Epithelial cell of esophagus (primary cell): ENCODE measurements at regions not wholly inside any gene's neighbourhood (a gene's known extent, or its start where the extent isn't known, plus 50 kb on each side); places are given as distances from the start of the nearest gene placed in this dataset.
A peak's percentile ranks its signal among the peaks of the same experiment; 100 is the strongest.

Source experiments
- DNase-seq: peaks from one replicate; pipeline ENCODE4 v3.0.0; 2010; ENCODE audit warnings: low read depth
- H3K4me3 ChIP-seq: 2 replicates; pipeline ENCODE4 v1.5.1; 2011; ENCODE audit warnings: mild to moderate bottlenecking, low read length, control low read depth
- CTCF ChIP-seq: IDR thresholded peaks from 2 replicates; pipeline ENCODE4 v1.5.1; 2011; ENCODE audit warnings: low read depth, mild to moderate bottlenecking, low read length, control low read depth, inconsistent platforms; ENCODE audit not compliant: insufficient read depth; ENCODE audit errors: missing control alignments

DNA sequence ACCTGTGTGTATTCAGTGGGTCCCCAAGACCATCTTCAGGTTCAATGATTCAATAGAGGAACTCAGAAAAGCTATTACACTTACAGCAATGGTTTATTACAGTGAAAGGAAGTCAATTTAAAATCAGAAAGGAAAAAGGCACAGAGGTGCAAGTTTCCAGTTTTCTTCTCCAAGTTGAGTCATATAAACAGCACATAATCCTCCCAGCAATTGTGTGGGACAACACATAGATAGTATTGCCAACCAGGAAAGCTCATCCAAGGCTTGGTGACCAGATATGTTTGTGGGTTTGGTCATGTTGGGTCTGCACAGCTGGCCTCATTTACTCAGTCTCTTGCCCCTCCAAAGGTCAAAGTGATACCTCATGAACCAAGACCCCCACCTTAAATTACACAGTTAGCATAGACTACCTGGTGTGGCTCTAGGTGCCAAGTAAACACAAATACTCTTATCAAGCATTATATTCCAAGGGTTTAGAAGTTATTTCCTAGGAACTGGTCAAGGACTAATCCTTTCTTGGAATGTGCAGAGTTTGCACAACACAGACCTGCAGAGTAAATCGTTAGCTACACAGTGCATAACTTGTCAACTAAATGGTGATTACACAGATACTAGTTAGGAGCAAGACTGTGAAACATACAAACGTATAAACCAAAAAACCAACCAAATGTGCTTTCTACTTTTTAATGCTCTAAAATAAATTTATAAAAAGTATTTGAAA lies 777.3 kb downstream of the PCDH18 start:
- no peak for TF ChIP-seq CTCF
- no peak for DNase-seq
- no peak overlapping the region for H3K4me3 ChIP-seq

DNA sequence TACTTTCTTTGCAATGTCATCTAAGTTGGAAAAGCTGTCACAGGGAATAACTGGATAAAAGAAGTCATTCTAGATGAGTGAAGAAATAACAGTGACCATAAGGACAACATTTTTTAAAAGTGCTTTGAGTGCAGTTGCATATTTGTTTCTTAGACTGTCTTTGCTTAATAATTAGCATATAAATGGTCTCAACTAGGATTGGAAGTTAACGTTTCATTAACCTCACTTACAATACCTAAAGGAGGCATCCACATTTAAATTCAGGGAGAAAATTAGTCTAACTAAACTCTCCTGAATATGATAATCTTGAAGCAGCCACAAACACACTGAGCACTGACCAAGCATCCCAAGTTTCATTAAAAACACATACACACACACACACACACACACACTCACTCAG lies 780.7 kb downstream of the PCDH18 start:
- no peak for TF ChIP-seq CTCF
- DNase-seq = no peak
- no peak overlapping the region for H3K4me3 ChIP-seq

DNA sequence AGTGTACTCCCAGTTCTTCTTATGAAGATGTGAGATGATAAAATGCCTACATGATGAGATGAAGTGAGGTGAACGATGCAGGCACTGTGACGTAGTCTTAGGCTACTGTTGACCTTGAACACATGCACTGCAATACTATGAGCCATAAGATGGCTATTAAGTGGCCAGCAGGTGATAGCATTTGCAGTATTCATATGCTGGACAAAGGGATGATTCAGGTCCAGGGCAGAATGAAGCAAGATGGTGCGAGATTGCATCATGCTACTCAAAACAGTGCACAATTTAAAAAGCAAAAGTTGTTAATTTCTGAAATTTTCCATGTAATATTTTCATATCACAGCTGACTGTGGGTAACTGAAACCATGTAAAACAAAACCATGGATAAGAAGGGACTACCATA lies 781.4 kb downstream of the PCDH18 start:
- DNase-seq = peak; percentile 47
- H3K4me3 ChIP-seq = no peak overlapping the region
- no peak for TF ChIP-seq CTCF

DNA sequence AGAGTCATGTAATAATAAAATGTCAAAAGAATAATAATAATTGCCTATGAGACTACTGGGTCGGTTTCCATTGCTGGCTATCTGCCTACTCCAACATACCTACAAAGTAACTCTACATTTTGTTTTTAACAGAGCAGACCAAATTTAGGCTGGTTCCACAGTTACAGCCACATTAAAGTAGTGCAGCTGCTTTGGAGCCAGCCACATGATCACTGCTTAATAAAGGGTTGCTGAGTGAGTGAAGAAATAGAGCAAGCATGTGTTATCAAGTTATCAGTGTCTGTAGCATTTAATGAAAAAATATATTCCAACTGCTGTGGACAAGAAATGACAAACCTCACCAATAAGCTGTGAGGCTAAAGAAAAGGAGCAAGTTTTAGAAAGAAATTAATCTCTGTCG lies 782.3 kb downstream of the PCDH18 start:
- TF ChIP-seq CTCF = no peak

GRCh38 chr4:136748773-136749172 lies 783.5 kb downstream of the PCDH18 start:
- TF ChIP-seq CTCF = no peak
- no peak overlapping the region for H3K4me3 ChIP-seq
- DNase-seq = no peak

More for the DNA sequence above, 782.3 kb downstream of the PCDH18 start:
- no peak overlapping the region for H3K4me3 ChIP-seq
- no peak for DNase-seq

GRCh38 chr4:136748165-136748564 lies 784.1 kb downstream of the PCDH18 start:
- no peak for DNase-seq
- TF ChIP-seq CTCF = no peak
- H3K4me3 ChIP-seq = no peak overlapping the region

GRCh38 chr4:136743238-136743637 lies 789.1 kb downstream of the PCDH18 start:
- no peak for TF ChIP-seq CTCF
- H3K4me3 ChIP-seq = no peak overlapping the region
- no peak for DNase-seq
